HG03045 (cell line): ENCODE measurements at regions not wholly inside any gene's neighbourhood (a gene's known extent, or its start where the extent isn't known, plus 50 kb on each side); places are given as distances from the start of the nearest gene placed in this dataset.

Source experiments
- ATAC-seq: cut with Tn5 transposase; IDR thresholded peaks from one replicate; pipeline ENCODE4 v1.9.1; 2021; ENCODE audit warnings: mild to moderate bottlenecking, moderate library complexity; ENCODE audit not compliant: unreplicated experiment

DNA sequence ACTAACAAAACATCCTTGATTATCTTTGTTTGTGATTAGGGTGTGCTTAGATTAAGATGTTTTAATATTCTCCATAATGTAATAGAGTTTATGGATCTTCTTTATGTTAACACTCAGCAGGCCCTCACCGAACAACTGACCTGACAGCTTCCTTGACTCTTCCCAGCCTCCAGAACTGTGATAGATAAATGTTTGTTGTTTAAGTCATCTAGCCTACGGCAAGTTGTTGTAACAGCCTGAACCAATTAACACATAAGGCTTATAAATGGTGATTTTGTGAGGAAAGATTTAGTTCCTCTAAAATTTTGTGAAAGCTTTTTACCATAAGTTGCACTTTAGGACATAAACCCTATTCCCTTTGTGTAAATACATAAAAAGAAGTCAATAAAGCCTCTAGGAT is 156.5 kb upstream of the DCN start:
- no peak for ATAC-seq

DNA sequence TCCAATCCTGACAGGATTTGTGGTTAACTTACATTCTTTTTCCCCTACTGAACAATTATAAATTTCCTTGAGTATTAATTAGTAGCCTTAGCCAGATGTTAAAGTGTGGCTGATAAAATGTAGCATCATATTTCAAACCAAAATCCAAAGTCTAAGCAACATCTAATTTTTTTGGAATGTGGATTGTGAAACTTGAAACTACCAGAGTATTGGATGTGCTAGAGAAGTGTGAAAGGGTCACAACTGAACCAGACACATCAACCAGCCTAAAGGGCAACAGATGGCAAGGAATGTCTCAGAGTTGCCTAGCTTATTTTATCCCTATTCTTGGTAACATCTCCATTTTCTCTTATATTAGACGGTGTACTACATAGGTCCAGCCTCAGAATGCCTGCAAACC is 153.1 kb upstream of the DCN start:
- no peak for ATAC-seq

DNA sequence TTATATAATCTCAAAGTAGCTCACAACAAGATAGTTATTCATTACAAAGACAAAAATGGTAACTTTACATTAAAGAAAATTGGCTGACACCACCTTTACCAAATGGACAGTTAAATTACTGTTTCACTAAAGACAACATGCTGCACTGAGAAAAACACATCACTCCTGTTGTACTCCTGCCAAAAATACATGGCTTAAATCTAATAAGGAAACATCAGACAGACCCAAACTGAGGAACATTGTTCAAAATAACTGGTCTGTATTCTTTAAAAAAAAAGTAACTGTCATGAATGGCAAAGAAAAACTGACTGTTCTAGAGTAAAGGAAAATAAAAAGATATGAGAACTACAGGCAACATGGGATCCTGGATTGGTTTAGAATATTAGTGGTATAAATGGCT is 151.3 kb upstream of the DCN start:
- no peak for ATAC-seq

DNA sequence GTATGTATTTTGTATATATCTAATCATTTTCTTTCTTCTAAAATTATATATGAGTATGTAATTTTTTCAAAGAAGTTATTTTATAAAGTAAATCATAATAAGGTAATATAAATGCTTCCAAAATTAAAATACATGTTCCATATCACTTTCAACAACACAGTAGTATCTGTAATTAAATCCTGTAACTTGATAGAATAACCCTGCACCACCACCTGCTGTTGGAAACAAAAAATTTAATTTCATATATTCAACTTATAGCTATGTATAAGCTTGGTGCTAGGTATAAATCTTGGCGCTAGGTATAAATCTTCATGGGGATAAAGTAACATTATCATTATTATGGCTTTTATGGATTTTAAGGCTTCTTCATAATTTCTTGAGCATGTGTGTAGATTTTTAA is 149.7 kb upstream of the DCN start:
- no peak for ATAC-seq

DNA sequence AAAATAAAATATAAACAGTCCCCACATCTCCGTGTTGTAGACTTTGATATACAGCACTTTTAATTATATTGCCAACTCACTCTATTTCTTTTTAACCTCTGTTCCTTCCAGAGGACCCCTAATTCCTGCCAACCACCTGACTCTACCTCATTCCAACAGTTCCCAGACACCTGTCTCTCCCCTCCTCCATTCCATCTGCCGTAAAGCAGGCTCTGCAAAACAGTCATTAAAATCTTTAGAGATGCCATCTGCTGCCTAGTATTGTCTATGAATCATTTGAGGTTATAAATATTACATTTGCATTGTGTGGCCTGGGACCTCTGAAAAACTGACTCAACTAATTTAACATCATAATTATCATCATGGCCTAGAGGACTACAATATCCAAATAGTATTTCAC is 148.8 kb upstream of the DCN start:
- ATAC-seq: no peak

DNA sequence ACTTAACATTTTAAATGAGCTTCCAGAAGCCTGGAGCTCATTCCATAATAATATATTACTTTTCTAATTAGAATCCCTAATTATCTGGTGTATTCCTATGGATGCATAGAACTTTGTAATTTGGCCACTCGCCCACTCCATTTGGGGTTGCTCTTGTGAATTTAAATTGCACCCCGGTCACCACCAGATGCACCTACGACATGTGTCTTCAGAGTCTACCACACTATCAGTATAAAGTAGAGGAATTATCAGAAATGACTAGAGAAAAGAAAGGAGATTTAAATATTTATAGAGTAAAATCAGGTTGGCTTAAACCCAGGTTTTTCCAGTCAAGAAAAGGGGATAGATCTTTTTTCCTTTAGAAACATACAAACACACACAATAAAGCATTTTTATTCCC is 145.8 kb upstream of the DCN start:
- no peak for ATAC-seq

DNA sequence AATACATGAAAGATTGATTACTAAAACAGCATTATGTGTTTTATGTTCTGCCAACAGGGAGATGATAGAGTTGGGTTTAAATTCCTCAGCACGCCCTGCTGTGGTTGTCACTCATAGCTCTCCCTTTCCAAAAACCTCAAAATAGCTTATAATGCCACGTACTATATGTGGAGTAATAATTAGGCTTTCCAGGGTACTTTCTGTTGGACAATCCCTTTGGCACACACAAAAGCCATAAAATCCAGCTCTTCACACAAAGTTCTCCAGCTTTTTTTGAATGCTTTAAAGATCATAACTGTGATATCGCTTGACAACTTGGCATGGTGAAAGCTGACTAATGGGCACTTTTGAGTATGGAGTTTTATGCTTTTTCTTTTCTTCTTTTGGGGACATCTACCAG is 145.3 kb upstream of the DCN start:
- ATAC-seq: no peak

DNA sequence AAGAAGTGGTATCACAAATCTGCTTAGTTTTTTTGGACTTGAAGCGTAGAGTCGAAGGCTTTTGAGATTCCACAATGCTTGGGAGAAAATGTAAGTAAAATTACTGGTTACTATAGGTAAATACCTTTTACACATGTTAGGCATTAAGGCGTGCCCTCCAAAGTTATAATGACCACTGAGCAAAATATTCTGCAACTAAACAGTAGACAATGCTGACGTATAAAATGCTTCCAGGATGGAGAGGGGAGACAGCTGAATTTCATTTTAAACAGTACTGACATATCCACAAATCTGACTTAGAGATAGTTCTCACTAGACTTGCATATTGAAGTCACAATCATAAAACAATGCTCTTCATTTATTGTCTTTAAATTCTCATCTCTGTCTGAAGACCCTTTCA is 144.5 kb upstream of the DCN start:
- ATAC-seq: no peak

DNA sequence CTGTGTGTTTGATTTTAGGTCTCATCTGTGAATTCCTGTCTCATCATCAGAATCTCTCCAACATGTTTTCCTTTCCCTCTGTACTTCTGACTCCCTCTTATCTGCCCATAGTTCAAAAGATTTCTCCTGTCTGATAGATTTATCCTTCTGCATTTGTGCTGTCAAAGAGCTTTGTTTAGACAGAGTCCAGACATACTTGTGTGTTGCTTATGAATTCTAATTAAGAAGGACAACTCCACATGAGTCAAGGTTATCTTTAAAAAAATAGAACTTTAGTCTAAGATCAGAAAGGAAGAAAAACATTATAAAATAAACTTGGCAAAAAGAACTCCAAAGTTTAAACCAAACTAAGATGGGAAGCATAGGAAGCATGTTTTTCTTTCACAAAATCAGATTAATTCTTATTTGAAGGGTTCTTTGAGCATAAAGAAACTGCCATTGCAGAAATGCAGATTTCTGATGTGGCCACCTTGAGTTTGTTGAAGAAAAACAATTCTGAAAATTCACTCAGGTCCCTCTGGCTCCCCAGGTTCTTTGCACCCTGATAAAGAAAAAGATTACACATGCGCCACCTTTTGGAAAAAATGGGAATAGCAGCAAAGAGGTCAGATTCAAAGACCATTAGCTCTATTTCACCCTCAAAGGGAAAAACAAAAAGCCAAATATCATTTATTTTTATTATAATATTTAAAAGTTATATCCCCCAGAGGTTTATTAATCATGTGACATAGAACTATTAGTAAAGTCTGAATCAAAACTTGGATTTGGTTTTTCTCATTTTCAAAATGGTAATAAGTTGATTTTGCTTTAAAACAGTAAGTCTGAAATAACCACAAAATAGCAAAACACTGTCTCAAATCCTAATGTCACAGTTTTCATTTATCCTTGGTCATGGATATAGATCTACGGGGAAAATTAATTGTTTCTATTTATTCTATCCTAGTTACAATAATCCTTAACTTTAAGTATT is 143.7 kb upstream of the DCN start:
- no peak for ATAC-seq

DNA sequence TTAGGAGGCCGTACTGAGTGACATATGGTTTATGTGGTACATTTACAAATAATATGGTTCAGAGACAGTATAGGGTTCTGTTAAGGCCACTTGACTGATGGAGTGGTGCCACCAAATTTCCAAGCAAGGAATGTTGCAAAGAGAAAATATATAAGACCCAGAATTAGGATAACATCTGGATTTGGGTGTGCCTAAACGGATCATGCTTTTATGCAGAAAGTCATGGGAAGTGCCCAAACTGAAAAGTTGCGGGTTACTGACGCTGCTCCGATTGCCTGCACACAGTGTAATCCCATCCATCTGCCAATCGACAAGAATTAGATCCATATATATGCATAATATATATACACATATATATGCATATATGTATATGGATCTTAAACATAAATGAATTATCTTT is 138.4 kb upstream of the DCN start:
- ATAC-seq: no peak

DNA sequence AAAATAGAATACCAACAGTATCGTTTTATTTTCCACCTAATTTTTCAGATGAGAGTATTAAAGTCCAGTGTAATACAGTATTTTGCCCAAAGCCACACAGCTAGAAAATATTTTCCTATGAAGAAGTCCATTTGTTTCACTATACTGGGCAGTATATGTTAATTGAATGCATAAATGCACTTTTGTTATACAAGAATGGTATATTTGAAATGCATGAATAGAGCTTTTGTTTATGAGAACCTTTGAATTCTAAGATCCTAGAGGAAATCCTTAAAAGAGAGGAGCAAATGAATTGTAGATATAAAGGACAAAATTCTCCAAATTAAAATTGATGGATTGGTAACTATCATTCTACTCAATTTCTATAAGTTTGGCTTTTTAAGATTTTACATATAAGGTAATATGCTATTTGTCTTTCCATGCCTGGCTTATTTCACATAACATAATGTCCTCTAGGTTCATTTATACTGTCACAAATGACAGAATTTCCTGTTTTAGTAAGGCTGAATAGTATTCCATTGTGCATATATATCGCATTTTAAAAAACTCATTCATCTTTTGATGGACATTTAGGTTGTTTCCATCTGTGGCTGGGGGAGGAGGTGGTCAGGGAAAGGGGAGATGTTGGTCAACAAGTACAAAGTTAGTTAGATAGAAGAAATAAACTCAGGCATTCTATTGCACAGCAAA is 136.6 kb upstream of the DCN start:
- ATAC-seq: no peak

DNA sequence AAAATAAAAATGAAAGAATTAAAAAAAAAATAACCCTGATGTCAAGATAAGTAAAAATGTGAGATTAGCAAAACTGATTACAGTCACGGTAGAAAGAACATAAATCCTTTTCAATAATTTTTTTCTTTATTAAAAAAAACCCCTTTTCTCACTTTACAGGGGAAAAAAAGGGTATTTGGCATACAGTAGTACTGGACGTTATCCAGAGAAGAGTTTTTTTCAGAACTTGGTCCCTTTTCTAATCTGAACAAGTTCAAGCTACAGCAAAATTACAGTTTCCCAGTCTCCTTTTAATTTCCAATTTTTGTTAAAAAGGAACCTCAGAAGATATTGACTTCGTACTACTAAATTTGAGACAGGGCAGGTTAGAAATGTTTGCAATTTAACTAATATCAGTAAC is 134.7 kb upstream of the DCN start:
- no peak for ATAC-seq

DNA sequence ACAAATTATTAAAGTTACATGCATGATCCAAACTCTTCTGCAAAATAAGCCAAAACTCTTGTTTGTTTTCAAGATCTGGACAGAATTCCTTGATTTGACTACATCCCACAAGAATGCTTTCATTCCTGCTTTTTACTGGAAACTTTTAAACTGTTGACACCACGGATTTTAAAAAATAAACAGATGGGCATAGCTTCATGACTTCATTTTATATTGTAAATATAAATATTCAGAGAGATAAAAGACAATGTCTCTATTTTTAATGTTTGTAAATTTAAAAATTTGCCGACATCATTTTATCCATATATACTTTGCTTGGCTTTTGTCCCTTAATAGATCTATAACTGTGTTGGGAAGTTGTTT is 134.3 kb upstream of the DCN start:
- no peak for ATAC-seq

DNA sequence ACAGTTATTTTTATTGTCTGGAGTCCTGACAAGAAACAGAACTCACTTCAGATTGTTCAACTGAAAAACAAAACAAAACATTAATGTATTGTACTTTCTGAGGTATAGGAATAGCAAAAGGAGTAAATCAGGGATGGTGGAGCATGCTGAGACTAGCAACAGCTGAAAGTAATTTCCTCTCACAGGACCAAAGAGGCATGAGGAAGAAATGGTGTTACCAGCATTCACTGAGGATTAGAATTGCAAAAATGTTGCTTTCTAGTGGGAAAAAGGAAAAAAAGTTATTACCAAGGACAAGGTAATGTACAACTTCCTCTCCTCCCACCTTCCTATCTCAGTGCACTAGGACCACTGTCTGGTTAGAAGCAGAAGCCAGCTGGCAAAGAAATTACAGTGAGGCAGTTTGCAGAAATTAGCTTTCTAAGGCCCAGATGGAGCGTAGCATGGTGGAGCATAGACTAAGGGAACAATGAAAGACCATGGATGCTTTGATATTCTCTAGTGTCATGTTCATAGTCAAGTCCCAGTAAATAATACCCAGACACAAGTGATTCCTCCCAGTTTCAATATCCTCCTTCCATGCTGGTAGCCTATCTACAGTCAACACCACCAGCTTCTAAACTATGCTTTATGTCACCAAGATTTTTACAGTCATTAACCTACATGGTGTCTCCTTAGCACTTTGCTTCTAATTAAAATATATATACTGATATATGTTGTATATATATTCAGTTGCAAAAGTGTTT is 133.7 kb upstream of the DCN start:
- no peak for ATAC-seq

DNA sequence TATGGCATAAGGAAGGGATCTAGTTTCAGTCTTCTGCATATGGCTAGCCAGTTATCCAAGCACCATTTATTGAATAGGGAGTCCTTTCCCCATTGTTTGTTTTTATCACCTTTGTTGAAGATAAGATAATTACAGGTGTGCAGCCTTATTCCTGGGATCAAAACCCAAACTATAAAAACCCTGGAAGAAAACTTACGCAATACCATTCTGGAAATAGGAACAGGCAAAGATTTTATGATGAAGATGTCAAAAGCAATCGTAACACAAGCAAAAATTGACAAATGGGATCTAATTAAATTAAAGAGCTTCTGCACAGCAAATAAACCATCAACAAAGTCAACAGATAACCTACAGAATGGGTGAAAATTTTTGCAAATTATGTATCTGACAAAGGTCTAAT is 128.5 kb upstream of the DCN start:
- no peak for ATAC-seq

DNA sequence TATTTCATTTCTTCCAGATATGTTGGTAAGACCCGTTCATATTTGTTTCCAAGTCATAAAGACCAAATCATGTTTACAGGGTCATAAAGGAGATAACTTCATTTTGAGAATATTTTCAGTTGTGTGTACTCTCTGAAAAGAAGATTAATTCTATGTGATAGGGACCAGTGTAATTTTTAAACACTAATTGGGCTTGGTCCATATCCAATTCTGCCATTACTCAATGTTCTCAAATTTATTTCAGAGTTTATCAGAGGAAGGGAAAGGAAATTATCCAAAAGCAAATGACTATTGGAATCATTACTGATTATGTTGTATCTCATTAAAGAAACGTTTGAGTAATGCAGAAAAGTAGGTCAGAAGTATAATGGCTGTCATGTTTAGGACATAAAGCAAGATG is 126.8 kb upstream of the DCN start:
- no peak for ATAC-seq

DNA sequence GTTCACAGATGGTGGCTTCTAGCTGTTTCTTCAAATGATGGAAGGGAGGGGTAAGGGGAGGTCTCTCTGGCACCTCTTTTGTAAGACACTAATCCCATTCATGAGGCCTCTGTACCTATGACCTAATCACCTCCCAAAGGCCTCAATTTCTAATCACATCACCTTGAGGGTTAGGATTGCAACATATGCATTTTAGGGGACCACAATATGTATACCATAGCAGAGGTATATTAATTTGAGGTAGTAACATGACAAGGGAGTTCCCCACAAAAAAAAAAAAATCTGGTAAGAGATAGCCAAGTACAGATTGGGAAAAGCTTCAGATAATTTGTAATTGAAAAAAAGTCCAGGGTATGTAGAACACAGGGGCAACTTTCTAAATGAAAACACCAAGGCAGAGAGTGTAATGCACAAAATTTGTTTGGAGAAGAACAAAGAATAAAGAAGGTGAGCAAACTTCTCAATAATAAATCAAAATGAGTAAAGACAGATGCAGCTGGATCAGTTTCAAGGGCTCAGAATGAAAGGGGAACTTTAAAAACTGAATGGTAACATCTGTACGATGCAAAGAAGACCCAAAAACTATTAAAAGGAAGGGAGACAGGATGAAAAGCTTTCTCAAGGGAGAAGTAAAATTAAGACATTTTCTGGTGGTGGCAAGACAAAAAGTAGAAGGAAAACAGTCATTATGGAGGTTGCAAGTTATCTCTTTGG is 125.5 kb upstream of the DCN start:
- ATAC-seq: no peak

DNA sequence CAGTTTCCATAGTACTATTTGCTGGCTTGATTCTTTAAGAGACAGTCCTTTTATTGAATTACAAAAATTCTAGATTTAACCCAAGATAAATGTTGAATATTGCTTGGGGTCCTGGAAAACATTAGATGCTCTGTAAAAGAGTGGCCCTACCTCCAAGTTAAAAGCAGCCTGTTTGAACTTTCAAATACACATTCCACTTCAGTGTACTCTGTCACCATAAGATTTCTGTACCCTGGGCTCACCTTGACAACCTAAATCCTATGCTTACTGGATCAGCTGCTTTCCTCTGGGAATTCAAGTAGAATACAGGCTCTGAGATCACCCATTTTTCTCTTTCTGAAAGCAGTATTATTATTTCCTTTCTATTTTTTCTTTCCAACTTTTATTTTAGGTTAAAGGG is 107.7 kb upstream of the DCN start:
- ATAC-seq: no peak

DNA sequence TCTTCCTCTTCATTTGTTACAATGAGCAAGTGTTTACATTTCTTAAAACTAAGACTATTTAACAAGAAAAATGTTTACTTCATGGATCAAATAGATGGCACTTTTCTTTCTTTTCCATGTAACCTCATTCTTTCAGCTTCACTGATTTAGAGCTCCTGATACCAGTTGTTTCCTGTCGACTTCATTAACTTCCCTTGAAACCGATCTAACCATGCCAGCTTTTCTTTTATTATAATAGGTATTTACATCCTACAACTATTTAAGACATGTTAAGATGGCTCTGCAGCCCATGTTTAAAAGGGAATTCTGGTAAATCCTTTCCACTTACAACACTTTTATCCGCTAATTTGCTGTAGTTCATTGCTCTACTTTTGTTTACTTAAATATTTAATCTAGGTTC is 107.3 kb upstream of the DCN start:
- no peak for ATAC-seq

DNA sequence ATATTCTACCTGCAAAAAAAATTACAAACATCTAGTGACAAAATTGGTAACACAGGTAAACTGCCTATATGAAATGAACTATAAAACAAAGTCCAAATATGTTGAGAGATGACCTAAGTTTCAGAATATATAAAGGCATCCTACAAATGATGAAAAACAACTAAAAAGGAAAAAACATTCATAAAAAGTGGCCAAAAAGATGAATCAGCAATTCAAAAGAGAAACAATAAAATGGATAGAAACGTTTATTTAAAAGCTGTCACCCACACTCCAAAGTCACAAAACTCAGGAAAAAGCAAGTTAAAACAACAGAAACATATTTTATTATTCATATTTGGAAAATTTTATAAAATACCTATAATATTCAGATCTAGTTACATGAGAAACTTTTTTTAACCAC is 106.5 kb upstream of the DCN start:
- ATAC-seq: no peak

DNA sequence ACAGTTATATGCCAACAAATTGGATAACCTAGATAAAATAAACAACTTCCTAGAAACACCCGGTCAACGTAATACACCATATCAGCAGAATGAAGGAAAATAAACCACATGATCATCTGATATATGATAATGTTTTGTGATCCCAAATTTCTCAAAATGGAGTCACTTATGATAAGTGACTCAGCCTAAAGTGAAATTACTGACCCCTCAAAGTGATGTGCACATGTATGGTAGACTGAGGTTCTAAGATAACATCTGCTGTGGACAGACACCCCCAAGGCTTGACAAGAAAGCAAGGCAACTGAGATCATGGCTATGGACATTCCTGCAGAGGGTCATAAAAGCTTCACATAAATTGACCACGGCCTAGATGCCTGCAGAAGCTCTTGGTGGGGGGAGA is 105.1 kb upstream of the DCN start:
- no peak for ATAC-seq
